HG03045 (cell line): ENCODE measurements at regions not wholly inside any gene's neighbourhood (a gene's known extent, or its start where the extent isn't known, plus 50 kb on each side); places are given as distances from the start of the nearest gene placed in this dataset.

ENCODE experiments used
- ATAC-seq: cut with Tn5 transposase; IDR thresholded peaks from one replicate; pipeline ENCODE4 v1.9.1; 2021; ENCODE audit warnings: mild to moderate bottlenecking, moderate library complexity; ENCODE audit not compliant: unreplicated experiment

GRCh38 chr7:96638669-96639068 is 71.0 kb downstream of the SEM1 start:
- no peak for ATAC-seq

DNA sequence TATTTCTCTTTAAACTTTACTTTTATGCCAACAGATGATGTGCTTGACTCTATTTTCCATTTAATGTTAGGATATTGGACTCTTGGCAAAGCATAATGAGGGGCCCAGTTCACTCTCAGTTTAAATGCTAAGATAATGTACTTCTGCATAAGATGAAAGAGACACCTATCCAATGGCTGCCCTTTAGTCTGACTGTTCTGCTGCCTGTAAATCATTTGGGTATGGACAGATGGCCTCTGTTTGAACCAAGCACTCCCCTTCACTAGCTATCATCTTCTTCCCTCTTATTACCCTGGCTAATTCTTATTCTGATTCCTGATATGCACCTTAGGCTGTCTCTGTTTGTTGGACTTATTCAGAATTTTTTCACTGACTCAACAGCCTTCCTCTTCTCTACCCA is 72.1 kb downstream of the SEM1 start:
- ATAC-seq = no peak

DNA sequence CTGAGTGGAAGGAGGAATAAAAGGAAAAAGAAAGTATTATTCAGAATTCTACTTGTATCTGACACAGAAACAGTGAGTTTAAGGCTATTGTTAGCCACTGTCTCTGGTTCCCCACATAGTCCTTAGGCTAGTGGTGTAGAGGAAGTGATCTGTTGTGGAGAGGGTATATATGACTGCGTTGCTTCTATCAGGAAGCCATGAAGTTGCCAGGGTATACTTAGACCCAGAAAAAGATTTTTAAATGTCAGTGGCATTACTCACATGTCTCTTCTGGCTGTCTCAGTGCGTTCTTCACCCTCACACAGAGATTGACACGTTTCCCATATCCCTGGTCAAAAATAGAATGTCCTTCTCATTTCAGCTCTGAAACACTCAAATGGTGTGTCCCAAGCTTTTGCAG is 72.7 kb downstream of the SEM1 start:
- no peak for ATAC-seq

DNA sequence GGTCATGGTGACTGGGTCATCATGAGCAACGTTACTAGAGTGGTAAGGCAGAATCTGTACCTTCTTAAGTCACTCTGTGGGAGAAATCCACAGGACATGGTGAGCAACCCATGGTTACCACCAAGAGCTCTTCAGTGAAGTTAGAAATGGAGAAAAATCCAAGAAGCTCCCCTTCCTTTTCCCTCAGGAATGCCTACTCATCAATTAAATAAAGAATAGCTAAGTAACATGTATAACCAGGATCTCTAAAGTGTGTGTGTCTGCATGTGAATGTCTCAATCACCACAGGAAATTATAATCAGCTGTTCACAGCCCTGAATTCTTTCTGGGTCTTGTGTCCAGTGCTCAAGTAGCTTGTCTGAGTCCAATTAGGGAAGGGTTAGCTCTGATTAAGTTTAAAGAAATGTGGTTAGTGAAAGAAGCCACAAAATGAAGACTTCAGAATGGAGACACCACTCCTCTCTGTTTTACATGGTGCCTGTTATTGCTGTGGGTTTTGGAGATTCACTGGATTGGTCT is 73.2 kb downstream of the SEM1 start:
- ATAC-seq = no peak

GRCh38 chr7:96629884-96630283 is 79.8 kb downstream of the SEM1 start:
- no peak for ATAC-seq

DNA sequence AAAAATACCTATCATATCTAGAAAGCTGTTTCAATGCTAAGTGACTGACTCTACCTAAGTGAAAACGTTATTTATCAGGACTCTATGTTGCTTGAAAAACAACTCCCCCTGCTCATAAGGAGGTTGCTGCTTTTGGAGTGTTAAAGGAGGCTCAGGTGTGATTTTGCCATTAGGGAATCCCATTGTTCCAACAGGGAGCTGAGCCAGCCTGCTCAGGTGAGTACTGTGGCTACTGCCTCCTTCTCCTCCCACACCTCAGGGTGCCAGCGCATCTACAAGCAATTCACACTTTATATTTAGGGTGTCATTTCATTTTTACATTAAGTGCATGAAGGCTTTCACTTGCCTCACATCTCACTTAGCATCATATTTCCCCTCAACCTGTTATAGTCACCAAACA is 84.7 kb downstream of the SEM1 start:
- no peak for ATAC-seq

DNA sequence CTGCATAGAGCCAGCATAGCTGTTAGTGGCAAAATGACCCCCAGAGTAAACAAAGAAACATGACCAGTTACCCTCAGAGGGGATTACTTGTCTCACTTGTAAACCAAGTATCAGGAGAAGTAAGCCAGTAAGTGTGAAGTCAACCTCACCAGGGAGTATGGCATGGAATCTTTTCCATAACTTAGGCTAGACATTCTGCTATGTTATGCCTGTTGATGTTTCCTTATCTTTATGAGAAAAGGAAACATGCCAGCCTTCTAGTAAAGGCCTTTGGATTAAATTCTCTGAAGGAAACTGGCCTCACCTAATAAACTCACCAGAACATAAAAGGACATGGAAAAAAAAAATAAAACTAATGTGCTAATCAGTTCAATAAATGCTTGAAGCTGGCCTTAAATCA is 87.7 kb downstream of the SEM1 start:
- ATAC-seq = no peak

DNA sequence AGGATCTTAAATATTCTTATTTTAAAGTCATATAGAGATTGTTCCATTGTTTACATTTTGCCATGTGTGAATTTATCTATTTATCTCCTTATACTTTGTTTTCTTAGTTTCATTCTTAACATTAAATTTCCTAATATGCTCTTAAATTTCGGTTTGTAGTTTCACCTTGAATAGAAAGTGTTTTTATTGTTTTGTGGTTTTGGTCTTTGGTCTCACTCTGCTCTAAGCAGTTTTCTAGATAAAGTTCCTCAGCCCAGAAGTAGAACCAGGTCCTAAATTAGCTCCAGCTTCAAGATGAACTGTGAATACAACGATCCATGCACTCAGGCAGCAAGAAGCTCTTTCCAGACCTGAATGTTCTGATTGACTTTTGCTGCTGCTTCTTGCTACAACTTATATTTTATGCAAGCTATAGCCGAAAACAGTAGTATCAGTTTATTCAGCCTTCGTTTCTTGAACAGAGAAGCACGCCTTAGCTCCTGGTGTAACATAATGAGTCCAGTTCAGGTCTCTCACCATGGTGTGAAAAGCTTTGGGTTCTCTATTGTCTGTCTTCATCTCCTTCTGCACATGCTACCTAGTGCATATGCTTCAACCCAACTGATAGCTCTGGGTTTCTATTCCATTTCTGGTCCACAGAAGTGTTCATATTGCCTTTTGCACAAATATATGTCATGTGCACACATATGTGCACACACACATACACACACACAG is 95.3 kb downstream of the SEM1 start:
- no peak for ATAC-seq

GRCh38 chr7:96612034-96612433 is 97.6 kb downstream of the SEM1 start:
- no peak for ATAC-seq

DNA sequence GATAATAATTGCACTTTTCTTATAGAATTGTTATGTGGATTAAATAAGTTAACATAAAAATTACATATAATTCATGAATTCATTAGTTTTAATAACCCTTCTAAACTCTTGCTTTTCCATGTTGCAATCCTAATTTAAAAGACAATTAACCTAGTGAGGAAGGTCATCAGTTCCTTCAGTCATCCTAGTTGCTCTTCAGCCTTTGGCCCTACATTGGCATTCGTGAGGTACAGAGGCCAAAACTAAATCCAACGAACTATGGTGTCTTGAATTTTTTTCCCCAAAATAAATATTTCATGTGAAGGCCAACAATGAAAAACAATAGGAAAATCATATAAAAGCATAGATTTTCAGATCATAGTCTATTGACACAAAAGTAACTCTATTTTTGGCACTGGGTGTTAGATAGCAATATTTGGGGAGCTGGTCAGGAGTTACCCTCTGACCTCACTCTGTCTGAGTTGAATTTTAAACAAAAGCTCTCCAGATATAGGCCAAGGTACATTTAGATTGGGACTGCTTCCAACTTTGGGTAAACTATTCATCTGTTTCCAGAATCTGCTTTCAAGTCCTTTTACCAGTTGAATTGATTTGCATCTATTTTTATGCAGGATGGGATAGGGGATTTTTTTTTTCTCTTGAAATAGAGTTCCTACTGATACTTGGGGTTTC is 104.5 kb downstream of the SEM1 start:
- ATAC-seq = no peak

DNA sequence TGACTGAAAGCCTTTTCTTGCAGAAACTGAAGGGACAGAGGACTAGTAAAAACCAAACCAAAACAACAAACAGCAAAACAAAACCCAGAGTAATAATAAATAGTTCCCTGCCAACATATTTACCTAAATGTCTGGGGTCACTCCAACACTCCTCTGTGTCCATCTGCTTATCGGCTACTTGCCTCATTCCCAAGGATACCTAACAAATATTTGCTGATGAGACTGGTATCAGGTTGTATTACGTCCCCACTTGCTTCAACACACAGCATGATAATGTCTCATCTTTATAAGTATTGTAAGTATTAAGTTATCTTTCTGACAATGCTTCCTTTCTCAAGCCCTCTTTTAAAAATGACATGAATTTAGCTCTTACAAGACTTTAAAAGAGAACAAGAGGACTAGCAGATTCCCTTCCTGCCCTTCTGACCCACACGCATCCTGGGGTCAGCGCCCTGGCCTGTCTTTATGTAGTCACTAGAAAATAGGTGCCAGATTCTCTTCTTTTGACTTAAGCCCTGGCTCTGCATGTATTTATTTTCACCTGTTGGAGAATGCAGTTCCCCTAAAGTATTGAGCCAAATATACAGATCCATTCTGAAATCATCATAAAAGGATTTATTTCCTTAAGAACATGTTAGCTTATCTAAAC is 110.2 kb downstream of the SEM1 start:
- no peak for ATAC-seq

- ATAC-seq = no peak
Observed at GRCh38 chr7:96598421-96598820, 111.2 kb downstream of the SEM1 start.

- no peak for ATAC-seq
Observed at GRCh38 chr7:96596120-96596826, 113.4 kb downstream of the SEM1 start.

GRCh38 chr7:96591900-96592676 is 117.6 kb downstream of the SEM1 start:
- no peak for ATAC-seq

- no peak for ATAC-seq
Observed at GRCh38 chr7:96591159-96591899, 118.3 kb downstream of the SEM1 start.

DNA sequence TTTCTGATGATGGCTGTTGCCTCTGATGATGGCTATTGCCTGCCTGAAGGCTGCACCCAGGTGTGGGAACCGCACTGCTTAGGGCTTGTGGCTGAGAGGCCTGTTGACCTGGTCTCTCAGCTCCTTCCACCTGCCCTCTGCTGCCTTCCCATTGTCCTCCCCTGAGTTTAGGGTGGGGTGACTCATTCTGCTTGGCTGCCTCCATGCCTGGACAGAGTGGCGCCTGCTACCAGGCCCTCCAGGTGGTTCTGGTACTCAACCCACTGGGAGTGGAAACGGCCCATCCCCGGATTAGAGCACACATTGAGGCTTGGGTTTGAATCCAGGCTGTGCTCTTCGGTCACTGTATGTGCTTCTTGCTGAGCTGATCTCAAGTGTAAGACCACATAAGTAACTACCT is 120.6 kb downstream of the SEM1 start:
- no peak for ATAC-seq

GRCh38 chr7:96579119-96579518 is 130.5 kb downstream of the SEM1 start:
- ATAC-seq = no peak

DNA sequence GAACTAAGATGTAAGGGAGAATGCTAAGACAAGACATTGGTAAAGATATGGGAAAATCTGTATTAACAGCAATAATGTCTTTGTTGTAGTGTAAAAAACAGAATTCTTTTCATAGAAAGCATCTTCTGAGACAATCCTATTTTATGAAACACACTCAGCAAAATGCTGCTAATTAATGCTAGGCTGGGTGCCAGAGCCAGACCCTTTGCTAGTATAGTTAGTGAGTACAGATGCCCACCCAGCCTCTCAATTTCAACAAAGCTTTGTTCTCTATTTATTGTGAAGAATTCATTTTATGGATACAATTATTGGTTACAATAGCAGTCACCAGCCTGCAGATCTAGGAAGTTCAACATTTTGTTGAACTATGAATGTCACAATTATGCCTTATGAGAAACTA is 131.0 kb downstream of the SEM1 start:
- ATAC-seq = no peak

DNA sequence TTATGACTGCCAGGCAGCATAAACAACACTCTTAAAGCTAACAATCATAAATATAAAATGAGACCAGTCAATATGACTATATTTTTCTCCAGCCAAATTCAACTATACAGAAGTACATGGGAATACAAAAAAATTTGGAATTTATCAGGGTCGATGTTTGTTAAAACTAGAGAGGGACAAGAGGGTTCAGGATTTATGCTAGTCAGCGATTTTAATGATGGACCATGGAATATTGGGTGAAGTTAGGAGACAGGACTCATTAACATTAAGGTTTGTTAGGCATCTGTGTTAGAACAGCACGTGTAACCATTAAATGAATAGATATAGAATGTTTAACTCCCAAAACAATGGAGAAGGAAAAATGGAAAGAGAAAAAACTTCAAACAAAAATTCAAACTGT is 146.2 kb downstream of the SEM1 start:
- no peak for ATAC-seq

DNA sequence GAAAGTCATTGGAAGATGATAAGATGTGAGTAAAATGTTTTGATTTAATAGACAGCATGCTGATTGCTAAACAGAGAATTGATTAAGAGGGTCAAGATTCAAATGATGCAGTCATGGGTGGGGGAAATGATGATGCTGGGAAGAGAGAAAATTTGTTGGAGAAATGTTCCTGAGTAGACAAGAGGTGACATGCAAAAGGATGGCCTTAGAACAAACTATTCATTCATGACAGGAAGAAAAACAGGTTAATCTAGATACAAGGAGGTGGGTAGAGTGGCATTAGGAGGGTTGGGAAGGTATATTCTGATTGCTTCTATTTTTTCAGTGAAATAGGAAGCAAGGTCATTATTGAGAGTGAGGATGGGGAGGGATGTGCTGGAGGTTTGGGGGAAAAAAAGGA is 146.7 kb downstream of the SEM1 start:
- no peak for ATAC-seq
